Peyer's patch (tissue), 4 donors: ENCODE measurements at regions not wholly inside any gene's neighbourhood (a gene's known extent, or its start where the extent isn't known, plus 50 kb on each side); places are given as distances from the start of the nearest gene placed in this dataset.

Experiments
- CTCF ChIP-seq, 6 experiments: fragments of 450-650 bp in 4 of 6; fragments of 200-600 bp in 2 of 6; sonication (generic) in 1 of 6; IDR thresholded peaks; one replicate each; pipeline ENCODE4 v1.5.1; 2017 to 2019; ENCODE audit warnings: antibody characterized with exemption in 6 of 6, mild to moderate bottlenecking in 3 of 6, moderate library complexity in 1 of 6
- POLR2A ChIP-seq, 2 donors: fragments of 450-650 bp; IDR thresholded peaks; one replicate each; pipeline ENCODE4 v1.5.1; 2017; ENCODE audit warnings: antibody characterized with exemption in 2 of 2, mild to moderate bottlenecking in 2 of 2, moderate library complexity in 2 of 2

GRCh38 chr5:167671176-167671575 is 620.3 kb upstream of the WWC1 start:
- no peak for TF ChIP-seq CTCF (IDR thresholded peaks at IDR 0.05)
- no peak for TF ChIP-seq POLR2A (IDR thresholded peaks at IDR 0.05)
